H1 (cell line): ENCODE measurements at regions not wholly inside any gene's neighbourhood (a gene's known extent, or its start where the extent isn't known, plus 50 kb on each side); places are given as distances from the start of the nearest gene placed in this dataset.

Source experiments
- CTCF ChIA-PET: fragments of 300-600 bp; sonication (Branson Sonifier 250); formaldehyde crosslinking; loops from one replicate; lab custom pipeline; 2021; ENCODE audit not compliant: partially characterized antibody; lab: Charles Lee
- POLR2A ChIA-PET: fragments of 300-600 bp; sonication (Branson Sonifier 250); formaldehyde crosslinking; loops from one replicate; lab custom pipeline; 2021; ENCODE audit warnings: inconsistent platforms; ENCODE audit not compliant: partially characterized antibody; lab: Charles Lee
- DNase-seq, 2 experiments: peaks; one replicate each; pipeline versions ENCODE4 v3.0.0 to v3.0.0-alpha.2; 2010 to 2022; ENCODE audit warnings: low spot score in 2 of 2, low read depth in 1 of 2, mixed read lengths in 1 of 2
- FAIRE-seq: peaks from 2 replicates; lab custom pipeline; 2011; peaks lifted over from hg19 to GRCh38; lab: Jason Lieb, UNC
- H2AFZ ChIP-seq: 2 replicates; pipeline ENCODE4 v1.8.1; 2012; ENCODE audit warnings: low read length, inconsistent platforms
- H2AK5ac ChIP-seq: 2 replicates; pipeline ENCODE4 v1.6.1; 2013; ENCODE audit warnings: low read depth, low read length
- H2BK120ac ChIP-seq: replicated peaks from 2 replicates; pipeline ENCODE3; 2013; ENCODE audit warnings: low read depth, low read length, inconsistent platforms
- H2BK12ac ChIP-seq: 2 replicates; pipeline ENCODE4 v1.6.1; 2013; ENCODE audit warnings: low read depth, low read length
- H2BK15ac ChIP-seq: 2 replicates; pipeline ENCODE4 v1.6.1; 2013; ENCODE audit warnings: low read length
- H2BK20ac ChIP-seq: 2 replicates; pipeline ENCODE4 v1.6.1; 2013; ENCODE audit warnings: low read length
- H2BK5ac ChIP-seq: 2 replicates; pipeline ENCODE4 v1.6.1; 2013; ENCODE audit warnings: low read depth, low read length
- H3K14ac ChIP-seq: 2 replicates; pipeline ENCODE4 v1.6.1; 2013; ENCODE audit warnings: inconsistent platforms; ENCODE audit not compliant: insufficient read length
- H3K18ac ChIP-seq: 2 replicates; pipeline ENCODE4 v1.6.1; 2013; ENCODE audit warnings: low read length; ENCODE audit errors: extremely low read depth
- H3K23ac ChIP-seq: 2 replicates; pipeline ENCODE4 v1.6.1; 2013; ENCODE audit warnings: inconsistent platforms; ENCODE audit not compliant: insufficient read length
- H3K23me2 ChIP-seq: 2 replicates; pipeline ENCODE4 v1.6.1; 2013; ENCODE audit warnings: low read depth, low read length
- H3K27ac ChIP-seq: 2 replicates; pipeline ENCODE4 v1.6.1; 2011; ENCODE audit warnings: low read depth, low read length, inconsistent platforms
- H3K27me3 ChIP-seq, 4 experiments: replicated peaks in 1 of 4; 1 replicate in 1 of 4; 2 replicates in 3 of 4; pipeline versions ENCODE4 v1.6.1 to v1.8.1; 2011 to 2013; ENCODE audit warnings: low read length in 3 of 4, mild to moderate bottlenecking in 3 of 4, inconsistent platforms in 2 of 4, mixed read lengths in 2 of 4, moderate library complexity in 1 of 4; ENCODE audit not compliant: control insufficient read depth in 3 of 4, insufficient read depth in 3 of 4; ENCODE audit errors: extremely low read depth in 1 of 4
- H3K36me3 ChIP-seq, 4 experiments: 2 replicates each; pipeline versions ENCODE4 v1.6.1 to v1.8.1; 2011 to 2013; ENCODE audit warnings: mild to moderate bottlenecking in 4 of 4, low read length in 3 of 4, moderate library complexity in 2 of 4, control low read depth in 1 of 4, inconsistent platforms in 1 of 4; ENCODE audit not compliant: insufficient read depth in 4 of 4, control insufficient read depth in 2 of 4
- H3K4ac ChIP-seq: replicated peaks from 2 replicates; pipeline ENCODE3; 2013; ENCODE audit warnings: low read length, low read depth, mixed read lengths, inconsistent platforms; ENCODE audit not compliant: insufficient read length
- H3K4me1 ChIP-seq, 4 experiments: replicated peaks in 1 of 4; 1 replicate in 1 of 4; 2 replicates in 3 of 4; pipeline versions ENCODE4 v1.6.1 to v1.8.1; 2011 to 2013; ENCODE audit warnings: low read length in 3 of 4, inconsistent platforms in 2 of 4, mixed read lengths in 1 of 4; ENCODE audit not compliant: insufficient read depth in 4 of 4, control insufficient read depth in 3 of 4
- H3K4me2 ChIP-seq, 2 experiments: 2 replicates each; pipeline versions ENCODE4 v1.6.1 to v1.8.1; 2011 to 2013; ENCODE audit warnings: low read depth in 2 of 2, low read length in 2 of 2, control low read depth in 1 of 2, inconsistent platforms in 1 of 2, mild to moderate bottlenecking in 1 of 2; ENCODE audit not compliant: insufficient read depth in 1 of 2
- H3K4me3 ChIP-seq, 4 experiments: fragments of 200-600, 300-600 bp in 1 of 4; sonication (generic), shearing (Covaris generic), sonication (Bioruptor Twin) in 1 of 4; 2 replicates each; pipeline versions ENCODE4 v1.5.1 to v1.8.1; 2011 to 2016; ENCODE audit warnings: low read length in 4 of 4, low read depth in 3 of 4, control low read depth in 2 of 4, inconsistent platforms in 2 of 4, mild to moderate bottlenecking in 2 of 4, mixed read lengths in 1 of 4, moderate library complexity in 1 of 4; ENCODE audit not compliant: insufficient read depth in 2 of 4; ENCODE audit errors: extremely low read depth in 1 of 4
- H3K56ac ChIP-seq: replicated peaks from 2 replicates; pipeline ENCODE3; 2013; ENCODE audit warnings: low read depth, mild to moderate bottlenecking, mixed read lengths, low read length, inconsistent platforms; ENCODE audit not compliant: insufficient read length
- H3K79me1 ChIP-seq: 2 replicates; pipeline ENCODE4 v1.6.1; 2013; ENCODE audit warnings: low read depth, low read length, control low read depth
- H3K79me2 ChIP-seq, 2 experiments: 2 replicates each; pipeline versions ENCODE4 v1.6.1 to v1.8.1; 2012 to 2013; ENCODE audit warnings: low read length in 2 of 2, mild to moderate bottlenecking in 2 of 2, inconsistent platforms in 1 of 2; ENCODE audit not compliant: insufficient read depth in 2 of 2, control insufficient read depth in 1 of 2
- H3K9ac ChIP-seq, 4 experiments: replicated peaks in 1 of 4; 1 replicate in 1 of 4; 2 replicates in 3 of 4; pipeline versions ENCODE4 v1.6.1 to v1.8.1; 2011 to 2013; ENCODE audit warnings: low read depth in 3 of 4, low read length in 3 of 4, control low read depth in 2 of 4, mild to moderate bottlenecking in 2 of 4, moderate library complexity in 2 of 4, inconsistent platforms in 1 of 4; ENCODE audit errors: extremely low read depth in 1 of 4
- H3K9me3 ChIP-seq, 2 experiments: 2 replicates each; pipeline versions ENCODE4 v1.6.1 to v1.8.1; 2012 to 2013; ENCODE audit warnings: mild to moderate bottlenecking in 2 of 2, moderate library complexity in 2 of 2, control low read depth in 1 of 2, inconsistent platforms in 1 of 2, low read depth in 1 of 2, low read length in 1 of 2, mixed read lengths in 1 of 2; ENCODE audit not compliant: insufficient read depth in 2 of 2
- H4K20me1 ChIP-seq, 2 experiments: replicated peaks in 1 of 2; 2 replicates each; pipeline versions ENCODE3 to v1.8.1; 2011 to 2013; ENCODE audit warnings: inconsistent platforms in 2 of 2, low read length in 2 of 2, mild to moderate bottlenecking in 1 of 2; ENCODE audit not compliant: insufficient read depth in 2 of 2, control insufficient read depth in 1 of 2
- H4K5ac ChIP-seq: 2 replicates; pipeline ENCODE4 v1.6.1; 2013; ENCODE audit warnings: low read length, low read depth, mixed read lengths, inconsistent platforms; ENCODE audit not compliant: insufficient read length
- H4K8ac ChIP-seq: 2 replicates; pipeline ENCODE4 v1.8.0; 2013; ENCODE audit warnings: mild to moderate bottlenecking, moderate library complexity, low read length, inconsistent platforms; ENCODE audit not compliant: insufficient read depth; ENCODE audit errors: extremely low read depth
- H4K91ac ChIP-seq: replicated peaks from 2 replicates; pipeline ENCODE3; 2013; ENCODE audit warnings: low read length, mixed read lengths, inconsistent platforms; ENCODE audit not compliant: insufficient read length
- HDAC2 ChIP-seq, 2 experiments: fragments of 300-600 bp in 1 of 2; sonication (generic) in 1 of 2; IDR thresholded peaks; 2 replicates each; pipeline ENCODE4 v1.6.1; 2011 to 2012; ENCODE audit warnings: low read depth in 2 of 2, low read length in 2 of 2, mild to moderate bottlenecking in 2 of 2, moderate library complexity in 2 of 2, borderline replicate concordance in 1 of 2, inconsistent platforms in 1 of 2
- TAF7 ChIP-seq: optimal IDR thresholded peaks from 2 replicates; pipeline ENCODE3; 2011; ENCODE audit warnings: low read depth, mild to moderate bottlenecking, inconsistent platforms, low read length, moderate library complexity, borderline replicate concordance
- WGBS, 2 experiments: shearing (Covaris generic) in 1 of 2; methylation state at CpG; one replicate each; pipeline versions ENCODE4 v1.1.6 to v1.1.7; 2013 to 2015; ENCODE audit warnings: low lambda C conversion rate in 2 of 2, mixed read lengths in 2 of 2, inconsistent platforms in 1 of 2, low coverage in 1 of 2, missing lambda C conversion rate in 1 of 2; ENCODE audit not compliant: insufficient replicate concordance in 2 of 2, insufficient coverage in 1 of 2, insufficient read length in 1 of 2; ENCODE audit errors: extremely low coverage in 1 of 2, missing lambda C conversion rate in 1 of 2; 5-methylcytosine and 5-hydroxymethylcytosine counted together

GRCh38 chr12:88924162-88924561 lies 343.9 kb upstream of the KITLG start:
- no peaks in the 10 kb centered on the region for H3K79me2 ChIP-seq
- no peak overlapping the region for H2AFZ ChIP-seq
- no peak overlapping the region for H3K14ac ChIP-seq
- no peak overlapping the region for H4K5ac ChIP-seq
- H3K9ac ChIP-seq = no peak overlapping the region
- H3K4me3 ChIP-seq = no peak overlapping the region
- H2AK5ac ChIP-seq = no peak overlapping the region
- no peaks in the 10 kb centered on the region for H3K79me1 ChIP-seq
- no peak for FAIRE-seq
- no peak overlapping the region for H3K27ac ChIP-seq
- POLR2A ChIA-PET = no interaction called here
- H4K20me1 ChIP-seq = no peaks in the 10 kb centered on the region
- no peak for DNase-seq
- H3K9me3 ChIP-seq = 0 out of 4 replicates have a peak, but pooled peaks cover 0 to 2% of the 10 kb centered on the region in 2 experiments
- H3K4ac ChIP-seq = no peak overlapping the region
- H2BK12ac ChIP-seq = no peak overlapping the region
- H2BK5ac ChIP-seq = no peak overlapping the region
- no peak overlapping the region for H3K23ac ChIP-seq
- H3K23me2 ChIP-seq = no peaks in the 10 kb centered on the region
- peaks cover 0 to 1% (median 0%) of the 10 kb centered on the region in 4 experiments; a peak in 1 of 7 replicates for H3K27me3 ChIP-seq
- no peak overlapping the region for H3K4me2 ChIP-seq
- CTCF ChIA-PET = no interaction called here
- H2BK20ac ChIP-seq = no peak overlapping the region
- H2BK120ac ChIP-seq = no peak overlapping the region
- H3K18ac ChIP-seq = no peak overlapping the region
- H3K4me1 ChIP-seq = peaks cover 3 to 5% (median 3%) of the 10 kb centered on the region in 4 experiments; a peak in 4 of 7 replicates
- no peaks in the 10 kb centered on the region for H3K36me3 ChIP-seq
- H4K8ac ChIP-seq = no peak overlapping the region
- H4K91ac ChIP-seq = no peak overlapping the region
- 89% methylated on average over 4 of the region's 4 CpGs; no CpG with 5 or more reads in 1 of the 2 experiments for WGBS, 2 experiments
- no peak for TF ChIP-seq TAF7
- no peak for TF ChIP-seq HDAC2 (IDR thresholded peaks at IDR 0.05; ENCODE audit: borderline replicate concordance in 1 of 2, low read depth in 2 of 2, low read length in 2 of 2)
- no peak overlapping the region for H3K56ac ChIP-seq
- no peak overlapping the region for H2BK15ac ChIP-seq
